Endodermal cell (in vitro differentiated cells): ENCODE measurements at regions not wholly inside any gene's neighbourhood (a gene's known extent, or its start where the extent isn't known, plus 50 kb on each side); places are given as distances from the start of the nearest gene placed in this dataset.

Source experiments
- DNase-seq: peaks from one replicate; pipeline ENCODE4 v3.0.0-alpha.2; 2017
- H3K27ac ChIP-seq: 2 replicates; pipeline ENCODE4 v1.5.1; 2013; ENCODE audit warnings: mild to moderate bottlenecking, low read depth, low read length, moderate library complexity
- H3K27me3 ChIP-seq: 2 replicates; pipeline ENCODE4 v1.6.1; 2013; ENCODE audit warnings: mild to moderate bottlenecking, low read length, moderate library complexity; ENCODE audit not compliant: insufficient read depth, control insufficient read depth, poor library complexity, severe bottlenecking
- H3K36me3 ChIP-seq: 2 replicates; pipeline ENCODE4 v1.7.0; 2013; ENCODE audit warnings: mild to moderate bottlenecking, low read length, moderate library complexity; ENCODE audit not compliant: control insufficient read depth, insufficient read depth
- H3K4me1 ChIP-seq: one replicate; pipeline ENCODE4 v1.7.0; 2013; ENCODE audit warnings: low read length; ENCODE audit not compliant: control insufficient read depth, insufficient read depth
- H3K4me3 ChIP-seq: 2 replicates; pipeline ENCODE4 v1.5.1; 2013; ENCODE audit warnings: mild to moderate bottlenecking, low read length, moderate library complexity
- H3K9ac ChIP-seq: 2 replicates; pipeline ENCODE4 v1.6.1; 2013; ENCODE audit warnings: mild to moderate bottlenecking, low read length, moderate library complexity; ENCODE audit not compliant: poor library complexity, severe bottlenecking; ENCODE audit errors: extremely low read depth
- H3K9me3 ChIP-seq: 2 replicates; pipeline ENCODE4 v1.6.1; 2013; ENCODE audit warnings: mild to moderate bottlenecking, low read length, moderate library complexity; ENCODE audit not compliant: control insufficient read depth
- H3K27ac Mint-ChIP-seq: 2 replicates; pipeline ENCODE4 v1.8.0; 2020; ENCODE audit warnings: mixed read lengths
- H3K27me3 Mint-ChIP-seq: 2 replicates; pipeline ENCODE4 v1.8.0; 2021; ENCODE audit warnings: mild to moderate bottlenecking, mixed read lengths; ENCODE audit not compliant: insufficient read depth
- H3K36me3 Mint-ChIP-seq: 2 replicates; pipeline ENCODE4 v1.8.0; 2020; ENCODE audit warnings: low read depth, mixed read lengths
- H3K4me1 Mint-ChIP-seq: 2 replicates; pipeline ENCODE4 v1.8.0; 2020; ENCODE audit warnings: mixed read lengths
- H3K4me3 Mint-ChIP-seq: 2 replicates; pipeline ENCODE4 v1.8.0; 2020; ENCODE audit warnings: mild to moderate bottlenecking, moderate library complexity, mixed read lengths
- H3K9me3 Mint-ChIP-seq: 2 replicates; pipeline ENCODE4 v1.8.0; 2020; ENCODE audit warnings: mild to moderate bottlenecking, mixed read lengths
- CTCF ChIP-seq: fragments of 200-600 bp; sonication (generic); conservative IDR thresholded peaks from 2 replicates; pipeline ENCODE4 v1.5.0; 2021; ENCODE audit warnings: antibody characterized with exemption, mild to moderate bottlenecking
- WGBS, 2 experiments: methylation state at CpG; one replicate each; pipeline versions ENCODE4 v1.1.5 to v1.1.7; 2013; ENCODE audit warnings: missing lambda C conversion rate in 2 of 2, mixed read lengths in 1 of 2; ENCODE audit not compliant: insufficient coverage in 1 of 2, insufficient read length in 1 of 2; 5-methylcytosine and 5-hydroxymethylcytosine counted together

GRCh38 chr6:51027283-51028065, 208.8 kb downstream of the TFAP2B start:
- Histone ChIP-seq H3K27me3 (no peaks in the 10 kb centered on the region), H3K27ac (no peak overlapping the region), H3K36me3 (no peaks in the 10 kb centered on the region), H3K4me3 (no peak overlapping the region), H3K9ac (no peak overlapping the region), H3K4me1 (no peaks in the 10 kb centered on the region), H3K9me3 (no peaks in the 10 kb centered on the region)
- Mint-ChIP-seq H3K27me3 (peaks cover 1% of the 10 kb centered on the region), H3K9me3 (peaks cover under 1% of the 10 kb centered on the region), H3K4me3 (no peak overlapping the region), H3K27ac (no peak overlapping the region), H3K4me1 (no peaks in the 10 kb centered on the region), H3K36me3 (no peaks in the 10 kb centered on the region)
- TF ChIP-seq CTCF: no peak
- 85 to 92% methylated on average over 2 to 4 of the region's 5 CpGs for WGBS, 2 experiments
- no peak for DNase-seq

GRCh38 chr6:51028276-51028675, 209.6 kb downstream of the TFAP2B start:
- no peaks in the 10 kb centered on the region for H3K9me3 ChIP-seq
- peaks cover 5% of the 10 kb centered on the region for H3K9me3 Mint-ChIP-seq
- no peaks in the 10 kb centered on the region for H3K36me3 ChIP-seq
- H3K9ac ChIP-seq: no peak overlapping the region
- DNase-seq: no peak
- no CpG with 5 or more reads among the region's 1 CpG for WGBS, 2 experiments
- H3K27ac ChIP-seq: no peak overlapping the region
- no peaks in the 10 kb centered on the region for H3K36me3 Mint-ChIP-seq
- H3K27me3 ChIP-seq: no peaks in the 10 kb centered on the region
- H3K4me3 Mint-ChIP-seq: no peak overlapping the region
- H3K27me3 Mint-ChIP-seq: peaks cover 2% of the 10 kb centered on the region
- H3K4me3 ChIP-seq: no peak overlapping the region
- H3K4me1 Mint-ChIP-seq: no peaks in the 10 kb centered on the region
- TF ChIP-seq CTCF: no peak
- no peaks in the 10 kb centered on the region for H3K4me1 ChIP-seq
- H3K27ac Mint-ChIP-seq: no peak overlapping the region

GRCh38 chr6:51029561-51029960, 210.9 kb downstream of the TFAP2B start:
- no peak for TF ChIP-seq CTCF

More at GRCh38 chr6:51029561-51029960, 210.9 kb downstream of the TFAP2B start:
- H3K27ac ChIP-seq: no peak overlapping the region
- Mint-ChIP-seq H3K36me3 (no peaks in the 10 kb centered on the region), H3K9me3 (peaks cover 5% of the 10 kb centered on the region), H3K4me3 (no peak overlapping the region), H3K27me3 (peaks cover 3% of the 10 kb centered on the region), H3K27ac (no peak overlapping the region), H3K4me1 (no peaks in the 10 kb centered on the region)
- no peaks in the 10 kb centered on the region for H3K27me3 ChIP-seq
- no peaks in the 10 kb centered on the region for H3K4me1 ChIP-seq
- 76% methylated on average over 1 of the region's 1 CpG; no CpG with 5 or more reads in 1 of the 2 experiments for WGBS, 2 experiments
- H3K9ac ChIP-seq: no peak overlapping the region
- H3K36me3 ChIP-seq: no peaks in the 10 kb centered on the region
- H3K4me3 ChIP-seq: no peak overlapping the region
- no peak for DNase-seq
- H3K9me3 ChIP-seq: no peaks in the 10 kb centered on the region
